ENCODE measurements at regions not wholly inside any gene's neighbourhood (a gene's known extent, or its start where the extent isn't known, plus 50 kb on each side); places are given as distances from the start of the nearest gene placed in this dataset.

- Histone ChIP-seq H3K9ac (replicated peaks; ENCODE audit: extremely low read depth, insufficient read depth, low read length) (no peak overlapping the region), H3K4me1 (ENCODE audit: control insufficient read depth, extremely low read depth, insufficient read depth, low read length) (no peaks in the 10 kb centered on the region), H4K20me1 (replicated peaks; ENCODE audit: control insufficient read depth, extremely low read depth, insufficient read depth, low read length) (no peaks in the 10 kb centered on the region), H3K27me3 (ENCODE audit: control insufficient read depth in 2 of 2, insufficient read depth in 2 of 2, low read length in 2 of 2) (peaks cover 24 to 39% of the 10 kb centered on the region in 2 experiments), H3K36me3 (ENCODE audit: control insufficient read depth in 2 of 2, extremely low read depth in 1 of 2, insufficient read depth in 2 of 2, low read length in 2 of 2) (no peaks in the 10 kb centered on the region), H3K4me2 (ENCODE audit: insufficient read depth, low read length) (no peak overlapping the region), H2AFZ (ENCODE audit: low read depth, low read length) (no peak overlapping the region), H3K27ac (ENCODE audit: insufficient read depth, low read depth, low read length) (no peak overlapping the region), H3K79me2 (ENCODE audit: control insufficient read depth, insufficient read depth, low read length) (no peaks in the 10 kb centered on the region), H3K9me3 (replicated peaks; ENCODE audit: control insufficient read depth, insufficient read depth, low read length) (no peaks in the 10 kb centered on the region), H3K4me3 (replicated peaks in 1 of 3; ENCODE audit: insufficient read depth in 1 of 3, low read depth in 1 of 3, low read length in 3 of 3) (no peak overlapping the region), H3K9me1 (replicated peaks; ENCODE audit: control insufficient read depth, extremely low read depth, insufficient read depth, low read length) (no peaks in the 10 kb centered on the region)
- TF ChIP-seq MYC (IDR thresholded peaks at IDR 0.05; ENCODE audit: low read depth, low read length) (no peak), EZH2 (IDR thresholded peaks at IDR 0.05; ENCODE audit: borderline replicate concordance, low read depth, low read length, severe bottlenecking) (no peak), POLR2AphosphoS5 (IDR thresholded peaks at IDR 0.05; ENCODE audit: insufficient read depth, low read depth, low read length) (no peak), POLR2A (IDR thresholded peaks at IDR 0.05; ENCODE audit: low read depth, low read length) (no peak), GATA2 (IDR thresholded peaks at IDR 0.05; ENCODE audit: insufficient read depth, insufficient read length, low read depth, low read length) (no peak)
- intact Hi-C loops (cut with micrococcal nuclease): no loop called here
- BruUV-seq (replicated peaks): no TSS peak
- CTCF ChIA-PET: interaction anchor here (1.3 to 2.0 kb wide), 2 partner anchors 14 to 445 kb away, joined by 4 to 8 read pairs; no protein-coding TSS in a partner anchor
- POLR2A ChIA-PET: no interaction called here
- dilution Hi-C loops (cut with MboI; ENCODE audit: extremely low pct_ligation_motif_present, low sequenced_read_pairs): no loop called here
- DNase-seq (ENCODE audit: low read depth, low spot score) (no peak), FAIRE-seq (no peak)
Measured at GRCh38 chr6:90385759-90386313, 89.2 kb upstream of the BACH2 start.

- Histone ChIP-seq H3K79me2 (ENCODE audit: control insufficient read depth, insufficient read depth, low read length) (no peaks in the 10 kb centered on the region), H2AFZ (ENCODE audit: low read depth, low read length) (no peak overlapping the region), H4K20me1 (replicated peaks; ENCODE audit: control insufficient read depth, extremely low read depth, insufficient read depth, low read length) (no peaks in the 10 kb centered on the region), H3K4me2 (ENCODE audit: insufficient read depth, low read length) (no peak overlapping the region), H3K4me3 (replicated peaks in 1 of 3; ENCODE audit: insufficient read depth in 1 of 3, low read depth in 1 of 3, low read length in 3 of 3) (no peak overlapping the region), H3K27me3 (ENCODE audit: control insufficient read depth in 2 of 2, insufficient read depth in 2 of 2, low read length in 2 of 2) (peaks cover 24 to 39% of the 10 kb centered on the region in 2 experiments), H3K36me3 (ENCODE audit: control insufficient read depth in 2 of 2, extremely low read depth in 1 of 2, insufficient read depth in 2 of 2, low read length in 2 of 2) (no peaks in the 10 kb centered on the region), H3K4me1 (ENCODE audit: control insufficient read depth, extremely low read depth, insufficient read depth, low read length) (no peaks in the 10 kb centered on the region), H3K9me1 (replicated peaks; ENCODE audit: control insufficient read depth, extremely low read depth, insufficient read depth, low read length) (no peaks in the 10 kb centered on the region), H3K27ac (ENCODE audit: insufficient read depth, low read depth, low read length) (no peak overlapping the region), H3K9me3 (replicated peaks; ENCODE audit: control insufficient read depth, insufficient read depth, low read length) (no peaks in the 10 kb centered on the region), H3K9ac (replicated peaks; ENCODE audit: extremely low read depth, insufficient read depth, low read length) (no peak overlapping the region)
- TF ChIP-seq, protein P1, sequence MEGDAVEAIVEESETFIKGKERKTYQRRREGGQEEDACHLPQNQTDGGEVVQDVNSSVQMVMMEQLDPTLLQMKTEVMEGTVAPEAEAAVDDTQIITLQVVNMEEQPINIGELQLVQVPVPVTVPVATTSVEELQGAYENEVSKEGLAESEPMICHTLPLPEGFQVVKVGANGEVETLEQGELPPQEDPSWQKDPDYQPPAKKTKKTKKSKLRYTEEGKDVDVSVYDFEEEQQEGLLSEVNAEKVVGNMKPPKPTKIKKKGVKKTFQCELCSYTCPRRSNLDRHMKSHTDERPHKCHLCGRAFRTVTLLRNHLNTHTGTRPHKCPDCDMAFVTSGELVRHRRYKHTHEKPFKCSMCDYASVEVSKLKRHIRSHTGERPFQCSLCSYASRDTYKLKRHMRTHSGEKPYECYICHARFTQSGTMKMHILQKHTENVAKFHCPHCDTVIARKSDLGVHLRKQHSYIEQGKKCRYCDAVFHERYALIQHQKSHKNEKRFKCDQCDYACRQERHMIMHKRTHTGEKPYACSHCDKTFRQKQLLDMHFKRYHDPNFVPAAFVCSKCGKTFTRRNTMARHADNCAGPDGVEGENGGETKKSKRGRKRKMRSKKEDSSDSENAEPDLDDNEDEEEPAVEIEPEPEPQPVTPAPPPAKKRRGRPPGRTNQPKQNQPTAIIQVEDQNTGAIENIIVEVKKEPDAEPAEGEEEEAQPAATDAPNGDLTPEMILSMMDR (IDR thresholded peaks at IDR 0.05; ENCODE audit: extremely low read depth in 1 of 2, insufficient read depth in 1 of 2, low read depth in 1 of 2, low read length in 2 of 2): no peak
- TF ChIP-seq EZH2 (IDR thresholded peaks at IDR 0.05; ENCODE audit: borderline replicate concordance, low read depth, low read length, severe bottlenecking) (no peak), GATA2 (IDR thresholded peaks at IDR 0.05; ENCODE audit: insufficient read depth, insufficient read length, low read depth, low read length) (no peak), POLR2AphosphoS5 (IDR thresholded peaks at IDR 0.05; ENCODE audit: insufficient read depth, low read depth, low read length) (no peak), JUN (IDR thresholded peaks at IDR 0.05; ENCODE audit: borderline replicate concordance, insufficient read depth, insufficient read length, low read depth) (no peak), POLR2A (IDR thresholded peaks at IDR 0.05; ENCODE audit: low read depth, low read length) (no peak), MAX (IDR thresholded peaks at IDR 0.05; ENCODE audit: insufficient read depth, insufficient read length) (no peak), MYC (IDR thresholded peaks at IDR 0.05; ENCODE audit: low read depth, low read length) (no peak), FOS (IDR thresholded peaks at IDR 0.05; ENCODE audit: borderline replicate concordance, insufficient read depth, low read length) (no peak)
- dilution Hi-C loops (cut with MboI; ENCODE audit: extremely low pct_ligation_motif_present, low sequenced_read_pairs) (no loop called here), intact Hi-C loops (cut with micrococcal nuclease) (no loop called here)
- no TSS peak for BruUV-seq (replicated peaks)
- ChIA-PET CTCF (interaction anchor here (1.3 kb wide), 1 partner anchor 8 kb away, joined by 11 read pairs; no protein-coding TSS in a partner anchor), POLR2A (no interaction called here)
- DNase-seq (ENCODE audit: low read depth, low spot score) (no peak), FAIRE-seq (no peak)
Measured at GRCh38 chr6:90384720-90385119, 88.1 kb upstream of the BACH2 start.

Measured in endothelial cell of umbilical vein (primary cell).